ENCODE measurements at regions not wholly inside any gene's neighbourhood (a gene's known extent, or its start where the extent isn't known, plus 50 kb on each side); places are given as distances from the start of the nearest gene placed in this dataset.

GRCh38 chr14:97002454-97002853, 205.3 kb downstream of the VRK1 start (continued):
- TF ChIP-seq E2F1 (CRISPR knock-in tag; IDR thresholded peaks at IDR 0.05) (no peak), JAZF1 (CRISPR knock-in tag; IDR thresholded peaks at IDR 0.05) (no peak), CDX4 (CRISPR knock-in tag; IDR thresholded peaks at IDR 0.05; ENCODE audit: borderline replicate concordance) (no peak), SP1 (CRISPR knock-in tag; conservative IDR thresholded peaks at IDR 0.05) (no peak), E2F5 (CRISPR knock-in tag; IDR thresholded peaks at IDR 0.05) (no peak), ZNF423 (CRISPR knock-in tag; IDR thresholded peaks at IDR 0.05) (no peak), GTF2I (CRISPR knock-in tag; conservative IDR thresholded peaks at IDR 0.05) (no peak), ATF1 (CRISPR knock-in tag; IDR thresholded peaks at IDR 0.05) (no peak), CTCF (IDR thresholded peaks at IDR 0.05) (no peak), TEAD1 (CRISPR knock-in tag; IDR thresholded peaks at IDR 0.05) (no peak), ZNF425 (CRISPR knock-in tag; conservative IDR thresholded peaks at IDR 0.05) (no peak), ZNF671 (CRISPR knock-in tag; IDR thresholded peaks at IDR 0.05) (no peak), AFF4 (CRISPR knock-in tag; IDR thresholded peaks at IDR 0.05; ENCODE audit: borderline replicate concordance) (no peak), HMGA2 (CRISPR knock-in tag; IDR thresholded peaks at IDR 0.05) (no peak)

- CTCF ChIA-PET, result no interaction called here
- DNase-seq (ENCODE audit: low spot score) (no peak), ATAC-seq (no peak)
- Mint-ChIP-seq H3K4me1 (peaks cover 1% of the 10 kb centered on the region; the same call in 1 of the 2 replicates), H3K36me3 (peaks cover 3% of the 10 kb centered on the region), H3K4me3 (no peak overlapping the region), H3K27me3 (ENCODE audit: low read depth) (no peaks in the 10 kb centered on the region), H3K27ac (no peak overlapping the region), H3K9me3 (peaks cover 18% of the 10 kb centered on the region)
- TF ChIP-seq NR1H2 (CRISPR knock-in tag; IDR thresholded peaks at IDR 0.05) (no peak), ETV6 (CRISPR knock-in tag; IDR thresholded peaks at IDR 0.05) (no peak), KAT7 (CRISPR knock-in tag; IDR thresholded peaks at IDR 0.05; ENCODE audit: borderline replicate concordance) (no peak), NR3C1 (CRISPR knock-in tag; conservative IDR thresholded peaks at IDR 0.05; ENCODE audit: low read depth) (no peak), RELA (CRISPR knock-in tag; IDR thresholded peaks at IDR 0.05; ENCODE audit: borderline replicate concordance) (no peak), GABPB1 (CRISPR knock-in tag; IDR thresholded peaks at IDR 0.05) (no peak), ZNF232 (CRISPR knock-in tag; IDR thresholded peaks at IDR 0.05) (no peak), ESRRA (CRISPR knock-in tag; IDR thresholded peaks at IDR 0.05; ENCODE audit: borderline replicate concordance) (no peak), NFE2L1 (CRISPR knock-in tag; IDR thresholded peaks at IDR 0.05) (no peak)
- POLR2A ChIA-PET, result no interaction called here
Measured at GRCh38 chr14:97005934-97006333, 208.8 kb downstream of the VRK1 start.

All from WTC11 (cell line).